SW480 (cell line): ENCODE measurements at regions not wholly inside any gene's neighbourhood (a gene's known extent, or its start where the extent isn't known, plus 50 kb on each side); places are given as distances from the start of the nearest gene placed in this dataset.

ENCODE experiments used
- DNase-seq: peaks from one replicate; pipeline ENCODE4 v3.0.0-alpha.2; 2016; ENCODE audit warnings: low spot score

GRCh38 chr6:91804981-91805380 lies 1218.1 kb upstream of the MAP3K7 start:
- DNase-seq, result no peak

DNA sequence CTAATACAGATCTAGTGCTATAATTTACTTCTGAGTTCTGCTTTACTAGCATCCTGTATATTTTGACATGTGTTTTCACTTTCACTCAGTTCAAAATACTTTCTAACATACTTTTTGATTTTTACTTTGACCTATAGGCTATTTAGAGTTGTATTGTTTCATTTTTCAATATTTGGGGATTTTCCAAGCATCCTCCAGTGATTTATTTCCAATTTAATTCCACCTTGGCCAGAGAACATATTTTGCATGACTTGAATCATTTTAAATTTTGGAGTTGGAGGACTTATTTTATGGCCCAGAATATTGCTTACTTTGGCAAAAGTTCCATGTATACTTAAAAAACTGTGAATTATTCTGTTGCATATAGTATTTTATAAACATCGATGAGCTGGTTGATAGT lies 1215.6 kb upstream of the MAP3K7 start:
- no peak for DNase-seq

DNA sequence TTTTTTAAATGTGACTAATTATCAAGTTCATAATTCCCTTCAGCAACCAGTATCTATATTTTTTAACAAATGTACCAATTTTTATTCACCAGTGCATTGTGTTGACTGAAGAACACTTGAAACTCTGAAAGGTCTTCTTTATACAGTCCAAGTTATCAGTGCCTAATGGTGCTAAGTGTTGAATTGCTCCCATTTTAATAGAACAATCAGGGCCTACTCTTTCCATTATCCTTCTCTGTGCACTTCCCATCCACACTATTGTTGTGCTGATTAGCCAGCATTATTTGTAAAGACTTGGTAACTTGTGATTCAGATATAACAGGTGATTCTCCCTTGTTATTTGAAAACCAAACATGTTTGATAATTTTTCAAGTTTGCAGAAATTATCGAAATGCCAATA lies 1209.7 kb upstream of the MAP3K7 start:
- DNase-seq, result no peak

DNA sequence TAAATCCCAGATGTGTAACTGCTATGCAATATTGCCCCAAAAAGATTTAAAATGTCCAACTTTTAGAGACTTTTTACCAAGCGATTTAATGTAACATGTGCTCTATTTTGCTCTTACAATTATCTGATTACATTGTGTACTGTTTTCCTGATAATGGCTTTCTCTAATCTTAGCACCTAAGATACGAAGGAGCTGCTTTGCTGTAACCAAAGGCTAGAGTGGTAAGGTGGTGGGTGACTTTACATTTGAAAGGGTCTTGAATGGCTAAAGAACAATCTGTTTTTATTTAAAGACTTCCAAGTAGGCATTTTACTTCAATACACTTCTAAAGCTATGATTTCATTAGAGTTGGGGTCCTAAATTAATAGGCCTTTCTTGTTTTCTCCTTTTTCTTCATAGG lies 1201.6 kb upstream of the MAP3K7 start:
- DNase-seq, result no peak

DNA sequence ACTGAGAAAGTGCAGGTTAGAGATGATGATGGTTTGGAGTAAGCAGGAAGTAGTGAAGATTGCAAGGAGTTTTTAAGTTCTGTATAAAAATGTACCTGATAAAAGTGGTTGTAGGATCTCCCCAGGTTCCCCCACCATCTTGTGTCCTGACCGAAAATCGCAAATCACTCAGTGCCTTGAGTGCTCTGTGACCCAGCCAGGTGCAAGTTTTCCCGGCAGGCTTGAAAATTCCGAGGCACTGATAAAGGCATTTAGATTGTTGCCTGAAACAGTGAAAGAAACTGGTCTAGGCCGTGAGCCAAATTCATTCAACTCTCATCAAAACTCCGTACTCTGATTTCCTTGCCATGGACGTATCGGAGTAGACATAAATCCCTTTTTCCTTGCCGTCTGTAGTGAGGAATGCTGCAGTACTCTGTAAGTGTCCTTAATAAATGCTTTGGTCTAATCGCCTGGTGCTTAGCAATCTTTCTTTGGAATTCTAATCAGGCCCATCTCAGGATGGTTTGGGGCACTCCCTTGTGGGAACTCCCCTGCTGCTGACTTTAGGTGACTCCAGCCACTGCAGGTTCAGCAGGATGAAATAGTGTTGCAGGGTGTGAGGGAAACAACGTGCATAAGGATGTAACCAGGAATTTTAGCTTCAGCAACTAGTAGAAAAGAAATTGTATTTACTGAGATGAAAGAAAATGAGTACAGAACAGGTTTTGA lies 1199.8 kb upstream of the MAP3K7 start:
- no peak for DNase-seq

DNA sequence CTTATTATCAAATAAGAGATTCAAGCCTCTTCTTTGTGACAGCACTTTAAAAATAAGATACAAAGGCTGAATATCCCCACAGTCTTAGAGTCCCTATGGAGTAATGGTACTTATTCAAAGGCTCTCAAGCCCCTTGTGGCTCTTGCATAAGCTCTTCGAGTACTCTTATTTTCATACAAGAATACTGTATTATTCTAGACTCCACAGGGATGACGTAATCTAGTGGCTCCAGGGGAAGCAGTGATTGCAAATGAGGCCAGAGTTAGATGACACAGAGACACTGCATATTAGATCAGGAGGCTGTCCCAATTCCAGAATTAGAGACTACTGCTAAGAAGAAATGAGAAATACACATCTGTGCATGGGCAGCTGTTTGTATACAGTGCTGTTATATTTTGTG lies 1195.9 kb upstream of the MAP3K7 start:
- DNase-seq, result no peak

GRCh38 chr6:91781946-91782345 lies 1195.1 kb upstream of the MAP3K7 start:
- DNase-seq, result no peak

DNA sequence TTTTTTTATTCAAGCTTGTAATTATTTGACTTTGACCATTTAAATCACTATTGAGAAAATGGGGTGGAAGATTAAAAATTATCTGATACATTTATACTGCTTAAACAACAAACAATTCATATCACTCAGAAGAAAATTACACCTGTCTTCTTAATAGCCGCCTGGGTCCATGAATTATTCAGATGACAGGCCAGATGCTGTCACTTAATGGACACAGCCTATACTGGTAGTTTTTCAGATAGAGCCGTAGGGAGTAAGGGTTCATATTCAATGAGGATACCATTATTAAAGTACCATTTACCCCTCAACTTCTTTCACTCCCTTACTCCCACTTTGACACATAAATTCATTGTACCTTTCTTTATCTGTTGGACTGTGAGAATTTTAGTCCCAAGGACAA lies 1193.4 kb upstream of the MAP3K7 start:
- no peak for DNase-seq

DNA sequence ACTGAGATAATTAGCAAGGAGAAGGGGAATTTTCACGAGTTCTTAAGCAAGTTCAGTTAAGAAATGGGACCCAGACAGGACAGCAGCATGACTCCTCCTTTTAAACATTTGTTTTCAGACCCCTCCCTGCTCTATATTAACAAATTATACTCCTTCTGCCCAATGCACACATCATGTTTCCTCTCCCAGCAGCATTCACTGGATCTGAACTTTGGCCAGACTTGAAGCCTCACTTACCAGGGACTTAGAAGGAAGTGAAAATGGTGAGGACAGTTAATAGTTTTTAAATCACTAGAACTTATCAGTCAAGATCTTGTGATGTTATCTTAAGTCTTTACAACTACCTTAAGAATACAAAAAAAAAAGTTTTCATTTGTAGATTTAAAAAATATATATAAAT lies 1174.7 kb upstream of the MAP3K7 start:
- no peak for DNase-seq

DNA sequence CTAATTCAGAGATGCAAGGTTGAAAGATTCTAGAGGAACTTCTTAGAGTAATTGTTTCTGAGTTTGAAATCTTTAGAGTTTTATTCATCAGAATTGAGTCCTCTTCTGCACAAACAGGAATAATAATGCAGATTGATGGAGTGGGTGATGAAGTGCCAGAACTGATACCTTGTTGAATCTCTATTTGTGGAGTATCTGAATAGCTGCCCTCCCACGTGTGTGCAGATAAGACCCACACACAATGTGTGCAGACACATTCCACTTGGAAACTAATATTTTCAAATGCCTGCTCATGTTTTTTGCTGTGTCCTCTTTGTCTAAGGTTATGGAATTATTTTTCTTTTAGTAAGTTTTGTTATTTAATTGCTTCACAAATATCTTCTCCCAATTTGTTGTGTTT lies 1167.8 kb upstream of the MAP3K7 start:
- DNase-seq, result no peak

GRCh38 chr6:91751526-91751925 lies 1164.7 kb upstream of the MAP3K7 start:
- no peak for DNase-seq

- DNase-seq, result no peak
Measured at GRCh38 chr6:91744566-91744965, 1157.7 kb upstream of the MAP3K7 start.

- no peak for DNase-seq
Measured at GRCh38 chr6:91743756-91744155, 1156.9 kb upstream of the MAP3K7 start.

DNA sequence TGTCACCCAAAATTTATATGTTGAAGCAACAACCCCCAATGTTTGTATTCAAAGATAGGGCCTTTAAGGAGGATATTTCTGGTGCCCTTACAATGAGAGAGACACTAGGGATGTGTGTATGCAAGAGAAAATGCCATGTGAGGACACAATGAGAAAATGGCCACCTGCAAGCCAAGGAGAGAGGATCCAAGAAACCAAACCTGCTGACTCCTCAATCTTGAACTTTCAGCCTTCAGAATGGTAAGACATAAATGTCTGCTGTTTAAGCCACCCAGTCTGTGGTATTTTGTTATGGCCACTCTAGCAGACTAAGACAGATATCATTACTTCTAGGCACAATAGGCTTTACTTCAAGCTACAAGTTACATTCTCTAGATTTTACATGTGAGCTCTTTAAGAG lies 1145.1 kb upstream of the MAP3K7 start:
- no peak for DNase-seq

GRCh38 chr6:91730710-91731109 lies 1143.8 kb upstream of the MAP3K7 start:
- no peak for DNase-seq

DNA sequence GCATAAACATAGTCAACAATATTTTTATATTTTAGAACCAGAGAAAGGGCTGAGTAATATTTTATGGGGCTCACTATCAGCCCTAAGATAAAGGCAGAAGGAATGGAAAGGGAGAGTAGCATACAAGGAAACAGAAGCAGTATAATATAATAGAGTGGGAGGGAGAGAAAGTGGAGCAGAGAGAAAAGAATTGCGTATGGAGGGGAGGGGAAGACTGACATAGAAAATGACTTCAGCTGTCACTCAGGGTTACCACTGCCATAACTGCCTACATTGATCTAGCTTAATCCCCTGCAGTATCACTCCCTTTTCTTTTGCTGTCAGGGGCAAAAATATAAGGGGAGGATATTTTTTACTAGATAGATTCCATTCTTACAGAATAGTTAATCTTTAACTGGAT lies 1133.5 kb upstream of the MAP3K7 start:
- no peak for DNase-seq

DNA sequence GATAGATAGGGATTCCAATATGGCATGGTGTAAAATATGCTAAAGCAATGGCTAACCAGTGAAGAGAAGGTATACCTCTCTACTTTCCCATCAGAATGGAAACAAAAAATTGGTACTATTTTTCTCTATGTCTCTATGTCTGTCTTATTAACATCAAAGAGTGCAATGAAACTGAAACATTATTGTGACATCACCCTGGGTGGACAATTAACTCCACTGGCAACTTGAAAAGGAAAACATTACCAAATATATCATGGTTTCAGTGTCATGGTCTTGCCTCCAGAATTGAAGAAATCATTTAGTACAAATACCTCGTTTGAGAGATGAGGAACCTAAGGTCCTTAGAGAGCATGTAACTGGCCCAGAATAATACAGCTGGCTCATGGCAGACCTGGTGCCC lies 1132.5 kb upstream of the MAP3K7 start:
- DNase-seq, result no peak

DNA sequence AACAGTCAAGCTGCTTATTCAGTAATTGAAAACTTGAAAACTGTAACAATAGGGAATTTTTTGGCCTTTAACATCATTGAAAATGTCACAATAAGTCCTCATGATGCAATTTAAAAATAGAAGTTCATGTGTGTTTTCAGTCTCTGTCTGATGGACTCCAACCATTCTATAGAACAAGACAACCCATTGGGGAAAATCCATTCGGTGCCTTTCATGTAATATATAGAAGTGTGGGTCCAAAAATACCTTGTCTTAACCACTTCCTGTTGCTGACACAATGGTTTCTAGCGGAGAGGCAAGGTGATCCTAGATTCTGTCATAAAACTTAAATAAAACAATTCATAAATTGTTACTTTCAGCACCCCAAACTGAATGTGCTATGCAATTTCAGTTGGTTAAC lies 1131.3 kb upstream of the MAP3K7 start:
- no peak for DNase-seq

- DNase-seq, result no peak
Measured at GRCh38 chr6:91717094-91717493, 1130.2 kb upstream of the MAP3K7 start.

- DNase-seq, result peak; percentile 9
Measured at GRCh38 chr6:91716361-91716760, 1129.5 kb upstream of the MAP3K7 start.

DNA sequence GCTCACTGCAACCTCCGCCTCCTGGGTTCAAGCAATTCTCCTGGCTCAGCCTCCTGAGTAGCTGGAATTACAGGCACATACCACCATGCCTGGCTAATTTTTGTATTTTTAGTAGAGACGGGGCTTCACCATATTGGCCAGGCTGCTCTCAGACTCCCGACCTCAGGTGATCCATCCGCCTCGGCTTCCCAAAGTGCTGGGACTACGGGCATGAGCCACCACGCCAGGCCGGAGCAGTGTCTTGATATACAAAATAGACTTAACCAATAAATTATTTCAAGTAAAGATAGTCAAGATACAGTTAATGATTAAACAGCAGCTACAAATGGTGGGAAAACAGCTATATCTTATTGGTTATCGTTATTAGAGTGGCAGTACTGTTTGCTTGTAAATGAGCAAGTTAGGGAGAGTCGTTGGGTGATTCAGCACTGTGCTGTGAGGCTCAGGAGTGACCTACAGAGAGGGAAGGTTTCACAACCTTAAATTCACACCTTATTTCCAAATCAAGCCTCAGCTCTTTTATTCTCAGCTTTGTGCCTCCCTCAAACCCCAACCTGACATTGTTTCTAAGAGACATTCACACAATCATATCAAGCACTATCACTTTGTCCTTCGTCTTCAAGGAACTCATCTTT lies 1128.4 kb upstream of the MAP3K7 start:
- no peak for DNase-seq

DNA sequence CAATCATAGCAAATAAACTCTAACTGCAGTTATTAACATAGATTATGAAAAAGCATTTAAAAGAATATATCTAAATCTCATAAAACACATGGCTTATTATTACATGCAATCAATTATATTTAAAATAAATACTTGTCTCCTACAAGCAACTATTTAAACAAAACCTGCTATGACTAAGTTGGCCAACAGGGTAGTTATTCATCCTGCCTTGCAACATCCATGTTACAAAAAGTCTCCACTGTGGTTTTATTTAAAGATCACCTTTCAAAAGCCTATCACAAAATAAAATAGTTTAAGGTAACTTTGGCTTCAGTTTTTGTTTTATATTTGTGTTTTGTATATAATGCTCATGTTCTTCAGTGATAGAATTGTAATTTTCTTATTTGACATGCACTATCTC lies 1127.0 kb upstream of the MAP3K7 start:
- no peak for DNase-seq

GRCh38 chr6:91711518-91711917 lies 1124.6 kb upstream of the MAP3K7 start:
- no peak for DNase-seq

DNA sequence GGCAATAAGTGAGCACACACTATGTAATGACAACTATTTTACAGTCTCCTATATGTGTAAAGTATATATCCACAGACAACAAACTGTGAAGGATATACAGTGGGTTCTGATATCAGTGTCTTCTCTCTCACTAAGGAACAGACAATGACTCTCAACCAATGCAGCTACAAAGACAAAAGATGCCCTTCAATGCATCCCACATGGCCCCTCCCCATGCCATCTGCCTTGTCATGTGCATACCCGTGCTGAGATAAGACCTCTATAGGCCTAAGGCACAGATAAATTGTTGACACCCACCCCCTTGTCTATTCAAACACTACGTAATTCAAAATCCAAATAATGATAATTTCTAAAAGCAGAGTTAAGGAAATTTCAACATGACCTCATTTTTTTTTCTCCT lies 1123.5 kb upstream of the MAP3K7 start:
- no peak for DNase-seq
